ENCODE measurements at regions not wholly inside any gene's neighbourhood (a gene's known extent, or its start where the extent isn't known, plus 50 kb on each side); places are given as distances from the start of the nearest gene placed in this dataset.

- TF ChIP-seq POLR2AphosphoS5 (IDR thresholded peaks at IDR 0.05; ENCODE audit: low read depth, low read length) (no peak), TAF1 (IDR thresholded peaks at IDR 0.05; ENCODE audit: borderline replicate concordance, insufficient read depth, low read length) (no peak)
Measured at GRCh38 chr1:148310807-148311206, 158.7 kb upstream of the NBPF11 start.
